GOT3 (cell line): ENCODE measurements at regions not wholly inside any gene's neighbourhood (a gene's known extent, or its start where the extent isn't known, plus 50 kb on each side); places are given as distances from the start of the nearest gene placed in this dataset.

ENCODE experiments used
- DNase-seq: peaks from one replicate; lab custom pipeline; 2025; ENCODE audit warnings: mixed read lengths; lab: John Stamatoyannopoulos, UW

DNA sequence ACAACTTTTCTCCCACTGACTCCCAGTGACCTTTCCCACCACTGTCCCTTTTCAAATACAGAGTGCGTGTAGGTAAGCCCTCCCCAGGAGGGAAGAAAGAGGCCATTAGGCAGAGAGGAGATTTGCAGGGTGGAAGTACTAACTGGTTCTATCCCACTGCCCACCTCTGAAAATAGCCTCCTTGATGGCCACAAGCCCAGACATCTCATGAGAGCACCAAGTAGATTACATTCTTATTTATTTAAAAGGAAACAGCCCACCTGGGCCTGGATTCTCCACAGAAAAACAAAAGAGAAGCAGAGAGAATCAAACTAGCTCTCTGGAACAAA lies 445.3 kb downstream of the FOXO1 start:
- DNase-seq, result no peak

DNA sequence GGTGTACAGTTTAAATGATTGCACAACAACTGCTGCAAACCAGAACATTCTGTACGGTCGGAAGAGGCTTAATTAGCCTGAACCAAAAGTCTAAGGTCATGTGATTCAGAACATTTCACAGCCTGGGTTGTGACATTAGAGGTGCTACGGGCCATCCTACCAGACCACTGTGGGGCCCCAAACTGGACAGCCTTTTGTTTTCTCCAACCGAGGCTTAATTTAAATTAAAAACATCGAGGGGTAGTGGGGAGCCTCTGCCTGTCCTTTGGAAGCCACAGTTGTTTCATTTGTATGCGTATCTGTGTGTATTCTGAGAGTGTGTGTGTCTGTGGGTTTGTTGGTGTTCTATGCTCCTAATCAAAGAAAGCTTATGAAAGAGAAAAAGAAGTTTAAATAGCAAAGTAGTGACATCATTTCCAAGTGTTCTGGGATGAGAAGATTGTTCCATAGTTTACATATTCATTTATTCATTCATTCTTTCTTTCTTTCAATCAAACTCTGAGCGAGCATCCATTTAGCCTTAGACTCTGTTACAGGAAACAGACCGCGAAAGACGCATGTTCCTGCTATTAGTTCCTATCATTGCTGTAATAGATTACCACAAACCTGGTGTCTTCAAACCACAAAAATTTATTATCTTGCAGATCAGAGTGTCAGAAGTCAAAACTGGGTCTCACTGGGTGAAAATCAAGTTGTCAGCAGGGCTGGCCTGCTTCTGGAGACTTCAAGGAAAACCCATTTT lies 444.8 kb downstream of the FOXO1 start:
- no peak for DNase-seq

DNA sequence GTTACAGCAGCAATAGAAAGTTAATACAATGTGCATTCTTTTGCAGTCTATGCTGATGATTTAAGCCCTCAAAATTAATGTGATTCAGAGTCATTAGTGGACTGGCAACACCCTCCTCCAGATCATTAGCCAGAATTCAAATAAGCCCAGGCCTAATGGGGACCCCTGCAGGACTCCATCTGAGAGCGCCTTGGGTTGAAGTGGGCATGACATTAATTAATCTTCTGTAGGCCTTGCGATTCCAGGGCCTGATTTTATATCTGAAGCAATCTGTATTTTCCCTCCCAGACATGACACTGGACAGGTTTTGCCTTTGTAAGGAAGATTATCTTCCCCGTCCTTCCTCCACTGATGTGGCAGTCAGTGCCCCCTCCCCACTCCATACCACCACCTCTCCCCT lies 442.9 kb downstream of the FOXO1 start:
- DNase-seq, result no peak

DNA sequence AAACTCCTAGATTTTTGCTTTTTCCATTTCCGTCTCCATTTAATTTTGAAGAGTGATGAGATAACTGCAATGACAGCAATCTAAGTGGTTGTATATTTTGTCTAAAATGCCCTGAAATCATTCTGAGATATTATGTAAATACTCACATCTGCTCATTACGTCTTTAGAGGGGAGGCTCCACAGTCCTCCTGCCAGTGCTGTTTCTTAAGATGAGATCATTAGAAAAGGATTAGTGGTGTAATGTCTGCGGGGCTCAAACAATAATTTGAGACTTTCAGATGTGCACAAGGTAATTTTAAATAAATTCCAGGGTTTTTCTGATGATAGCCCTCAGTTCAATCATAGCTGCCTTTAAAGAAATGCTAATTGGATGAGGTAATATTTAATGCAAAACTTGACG lies 437.9 kb downstream of the FOXO1 start:
- no peak for DNase-seq

DNA sequence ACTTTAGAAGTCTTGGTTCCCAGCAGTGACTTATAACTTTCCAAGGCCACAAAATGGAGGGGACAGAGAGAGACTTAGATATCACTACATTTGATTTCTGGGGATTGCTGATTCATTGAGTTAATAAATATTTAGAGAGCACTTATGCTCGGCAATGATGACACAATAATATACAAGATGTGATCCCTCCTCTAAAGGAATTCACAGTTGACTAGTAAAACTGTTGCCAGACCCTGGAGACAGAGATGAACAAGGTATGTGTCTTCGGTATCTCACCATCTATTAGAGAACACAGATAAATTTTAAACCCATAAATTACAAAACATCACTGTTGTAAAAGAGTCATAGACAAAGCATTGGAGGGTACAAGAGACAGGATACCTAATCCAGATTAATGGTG lies 437.5 kb downstream of the FOXO1 start:
- no peak for DNase-seq

DNA sequence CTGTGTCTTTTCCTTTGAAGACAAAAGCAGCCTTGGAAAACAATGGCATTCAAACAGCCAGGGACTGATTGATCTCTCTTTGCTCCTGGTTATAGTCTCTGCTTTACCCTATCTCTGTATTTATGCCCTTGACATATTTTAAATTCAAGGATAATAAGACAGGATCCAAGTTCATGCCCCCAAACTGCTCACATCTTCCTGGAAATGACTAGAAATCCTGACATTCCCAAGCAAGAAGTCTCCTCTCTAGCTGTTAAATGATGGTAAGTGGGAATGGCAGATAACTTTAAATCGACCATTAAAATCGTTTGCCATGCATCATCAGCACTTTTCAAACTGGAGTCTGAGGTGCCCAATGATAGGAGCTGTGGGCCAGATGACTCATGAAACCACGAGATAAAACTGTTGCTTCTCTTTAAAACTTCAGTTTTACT lies 435.6 kb downstream of the FOXO1 start:
- DNase-seq, result no peak

DNA sequence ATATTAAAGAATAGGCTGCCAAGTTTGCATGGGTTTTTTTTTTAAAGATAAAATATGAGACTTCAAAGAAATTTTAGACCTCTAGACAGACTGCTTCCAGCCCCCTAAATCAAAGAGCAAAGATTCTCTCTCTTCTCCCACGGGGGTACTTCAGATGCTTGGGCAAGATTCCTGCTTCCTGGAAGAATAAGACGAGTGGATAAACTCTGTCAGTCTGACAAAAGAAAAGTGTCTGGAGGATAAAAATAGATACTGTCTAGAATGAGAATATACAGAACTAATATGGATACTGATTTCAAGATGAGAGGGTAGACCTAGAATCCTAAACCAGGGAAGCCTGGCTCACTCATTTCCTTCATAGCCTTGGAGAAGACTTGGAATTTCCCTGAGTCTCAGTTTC lies 435.1 kb downstream of the FOXO1 start:
- DNase-seq, result no peak

DNA sequence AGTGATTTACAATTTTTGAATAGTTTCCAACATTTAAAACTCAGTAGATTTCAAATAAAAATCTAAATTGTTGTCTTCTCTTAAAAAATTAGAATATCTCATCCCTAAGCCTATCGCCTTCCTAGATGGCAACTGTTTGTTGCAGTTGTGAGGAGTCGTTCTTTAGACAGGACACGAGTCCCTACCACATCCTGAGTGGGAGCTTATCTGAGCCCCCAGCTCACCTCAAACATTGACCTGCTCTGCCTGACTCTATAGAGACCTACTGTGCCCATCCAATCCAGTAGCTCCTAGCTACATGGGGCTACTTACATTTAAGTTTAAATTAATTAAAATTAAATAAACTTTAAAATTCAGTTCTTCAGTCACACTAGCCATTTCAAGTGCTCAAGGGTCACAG lies 434.7 kb downstream of the FOXO1 start:
- DNase-seq, result no peak

DNA sequence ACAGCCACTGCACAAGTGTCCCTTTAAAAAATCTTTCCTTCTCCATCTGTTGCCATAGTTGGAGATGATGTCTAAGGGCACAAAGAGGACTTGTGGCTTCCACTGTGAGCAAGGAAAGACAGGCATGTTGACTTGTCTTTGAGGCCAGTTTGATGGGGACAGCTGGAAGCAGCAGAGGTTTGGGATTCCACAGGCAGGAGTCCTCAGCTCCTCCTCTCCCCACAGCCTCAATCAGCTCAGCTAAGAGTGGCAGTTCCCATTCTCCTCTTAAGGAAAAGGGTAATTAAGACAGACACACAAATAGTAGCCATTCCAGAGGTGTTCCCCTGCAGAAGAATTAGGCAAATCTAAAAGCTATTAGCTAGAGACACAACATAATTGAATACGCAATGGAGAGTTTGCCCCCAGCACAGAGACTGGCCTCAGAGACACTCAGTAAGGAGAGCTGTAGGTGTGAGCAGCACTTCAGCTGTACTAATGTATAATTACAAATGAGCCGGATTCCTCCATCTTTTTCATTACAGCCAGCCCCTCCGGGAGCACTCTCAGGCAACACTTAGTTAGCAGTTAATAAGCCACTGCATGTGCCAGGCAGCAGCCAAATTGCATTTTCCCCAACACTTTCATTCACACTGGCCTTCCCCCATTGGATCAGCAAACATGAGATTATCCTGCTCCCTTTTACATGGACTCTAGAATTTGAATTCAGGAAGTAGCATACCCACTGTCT lies 434.0 kb downstream of the FOXO1 start:
- no peak for DNase-seq

DNA sequence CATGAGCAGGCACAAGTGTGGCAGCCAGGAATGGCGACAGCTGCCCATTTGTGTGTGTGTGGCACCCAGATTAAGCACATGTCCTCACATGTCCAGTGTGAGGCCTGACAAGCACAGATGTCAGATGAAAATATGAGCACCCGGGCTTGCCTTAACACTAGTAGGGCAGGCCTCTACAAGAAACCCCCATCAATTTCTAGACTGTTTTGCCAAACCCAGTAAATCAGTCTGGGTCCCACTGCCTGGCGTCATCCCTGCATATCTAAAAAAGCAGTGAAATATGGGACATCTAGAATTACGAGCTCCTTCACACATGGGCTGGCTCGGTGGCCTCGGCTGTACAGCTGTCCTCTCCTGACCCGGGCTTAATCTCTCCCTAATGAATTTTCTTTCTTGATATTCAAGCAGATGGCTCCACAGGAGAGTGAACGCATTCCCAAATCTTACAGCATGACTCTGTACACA lies 432.7 kb downstream of the FOXO1 start:
- DNase-seq, result no peak

DNA sequence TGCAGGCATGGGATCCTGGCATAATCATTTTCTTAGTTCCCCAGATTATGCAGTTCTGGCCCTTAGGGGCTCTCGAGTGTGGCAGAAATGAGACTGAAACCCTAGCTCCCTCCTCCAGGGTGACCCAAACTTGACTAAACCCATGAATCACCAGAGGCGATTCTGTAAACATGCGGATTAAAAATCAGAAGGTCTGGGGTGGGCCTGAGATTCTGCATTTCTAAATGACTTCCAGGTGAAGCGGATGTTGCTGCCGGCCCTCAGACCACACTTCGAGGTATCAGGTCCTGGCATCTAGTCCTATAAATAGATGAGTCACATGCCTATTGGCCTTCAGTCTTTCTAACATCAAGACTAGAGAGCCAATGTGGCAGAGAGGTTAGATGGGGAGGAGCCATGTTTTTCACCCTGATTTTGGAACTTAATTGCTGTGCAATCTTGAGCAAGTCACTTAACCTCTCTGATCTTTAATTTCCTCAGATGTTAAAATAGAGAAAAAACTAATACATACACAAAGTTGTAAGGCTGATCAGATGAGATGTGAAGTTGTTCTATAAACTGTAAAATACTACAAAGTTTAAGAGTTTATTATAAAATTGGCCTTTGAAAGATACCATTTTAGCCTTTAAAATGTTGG lies 431.2 kb downstream of the FOXO1 start:
- no peak for DNase-seq

DNA sequence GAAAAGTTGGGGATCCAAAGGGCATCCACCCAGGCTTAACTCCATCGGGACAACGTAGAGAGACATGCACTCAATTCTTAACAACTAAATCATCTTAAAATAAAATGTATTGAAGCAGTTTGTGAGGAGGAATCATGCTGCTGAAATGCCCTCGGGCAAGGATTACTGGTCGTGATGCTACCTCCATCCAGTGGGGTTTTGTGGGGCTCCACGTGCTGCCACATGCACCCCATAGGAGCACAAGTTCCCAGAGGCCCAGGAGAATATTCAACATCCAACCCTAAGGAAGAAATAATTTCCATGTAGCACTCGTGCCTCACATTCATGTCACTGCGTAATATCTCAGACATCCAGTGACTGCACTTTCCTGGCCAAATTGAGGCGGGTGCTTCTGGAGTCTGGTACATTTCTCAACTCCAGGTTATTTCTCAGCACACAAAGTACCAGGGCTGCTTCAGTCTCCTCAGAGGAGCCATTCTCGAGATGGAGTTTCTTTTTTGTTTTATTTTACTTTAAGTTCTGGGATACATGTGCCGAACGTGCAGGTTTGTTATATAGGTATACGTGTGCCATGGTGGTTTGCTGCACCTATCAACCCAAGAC lies 429.8 kb downstream of the FOXO1 start:
- DNase-seq, result no peak

DNA sequence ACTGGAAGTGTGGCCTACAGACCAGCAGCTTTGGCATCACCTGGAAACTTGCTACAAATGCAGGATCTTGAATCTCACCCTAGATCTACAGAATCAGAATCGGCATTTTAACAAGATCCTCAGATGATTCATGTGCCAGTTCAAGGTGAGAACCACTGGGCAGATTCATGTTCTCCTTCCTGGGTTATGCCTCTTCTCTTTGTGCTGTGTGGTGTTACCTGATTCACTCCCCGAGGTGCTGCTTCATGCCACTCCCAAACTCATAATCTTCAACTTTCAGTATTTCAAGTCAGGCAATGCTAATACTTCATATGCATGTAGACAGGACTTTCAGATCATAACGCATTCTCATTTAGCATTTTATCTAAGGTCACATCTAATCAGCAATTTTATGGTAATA lies 427.7 kb downstream of the FOXO1 start:
- DNase-seq, result no peak

DNA sequence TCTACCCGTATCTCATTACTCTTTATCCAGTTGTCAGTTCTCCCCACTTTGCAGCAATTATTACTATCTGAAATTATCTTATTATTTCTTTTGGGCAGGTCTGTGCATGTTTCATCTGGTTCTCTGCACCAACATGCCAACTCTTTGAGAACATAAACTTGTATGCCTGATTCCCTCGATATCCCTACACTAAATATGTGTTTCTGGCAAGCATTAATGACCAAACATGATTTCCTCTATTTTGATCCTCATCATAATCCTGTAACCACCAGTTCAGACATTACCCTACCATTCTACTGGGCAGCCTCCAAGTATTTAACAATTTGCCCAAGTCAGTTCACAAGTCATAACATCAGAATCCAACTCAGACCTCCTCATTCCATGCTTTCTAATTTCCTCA lies 426.1 kb downstream of the FOXO1 start:
- DNase-seq, result no peak

DNA sequence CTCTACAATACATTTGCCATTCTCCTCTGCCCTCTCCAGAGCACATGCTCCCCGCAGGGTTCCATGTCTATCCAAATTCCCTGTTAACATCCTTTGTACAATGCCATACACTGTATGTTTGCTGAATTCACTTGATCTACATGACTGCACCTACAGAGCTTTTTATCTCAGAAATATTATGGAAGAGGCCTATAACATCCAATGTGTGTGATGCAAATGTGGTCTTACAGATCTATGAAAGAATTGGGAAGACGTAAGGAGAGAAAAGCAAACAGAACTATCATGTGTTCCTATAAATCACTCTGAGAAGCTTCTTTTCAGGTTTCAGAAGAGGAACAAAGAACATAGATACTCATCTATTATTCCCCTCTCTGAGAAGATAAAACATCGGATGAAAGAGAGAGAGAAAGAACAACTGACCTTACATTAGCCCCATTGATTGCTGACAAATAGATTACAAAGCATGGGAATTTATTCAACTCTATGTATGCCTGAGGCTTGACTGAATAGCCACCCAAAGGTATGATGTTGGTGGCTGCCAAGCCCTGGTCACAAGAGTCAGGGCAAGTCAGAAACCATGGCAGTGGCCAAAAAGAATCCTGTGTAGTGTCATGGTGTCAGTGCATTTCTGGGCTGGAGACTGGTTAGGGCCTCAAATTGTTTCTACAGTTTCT lies 425.2 kb downstream of the FOXO1 start:
- DNase-seq, result no peak

DNA sequence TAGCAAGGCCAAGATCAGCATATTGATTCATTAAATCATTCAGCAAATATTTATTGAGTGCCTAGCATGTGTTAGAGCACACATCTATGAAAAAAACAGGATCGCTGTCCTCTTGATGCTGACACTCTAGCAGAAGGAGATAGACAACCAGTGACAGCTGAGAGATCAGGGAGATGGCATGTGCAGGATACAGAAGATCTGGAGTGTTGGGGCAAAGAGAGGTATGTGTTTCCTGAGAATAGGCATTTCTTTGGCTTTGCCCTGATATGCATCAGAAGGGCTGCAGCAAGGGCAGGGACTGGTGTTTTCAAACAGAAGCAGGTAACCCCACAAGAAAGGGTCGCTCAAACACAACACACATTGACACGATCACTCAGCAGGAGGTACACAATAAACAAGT lies 423.4 kb downstream of the FOXO1 start:
- no peak for DNase-seq

DNA sequence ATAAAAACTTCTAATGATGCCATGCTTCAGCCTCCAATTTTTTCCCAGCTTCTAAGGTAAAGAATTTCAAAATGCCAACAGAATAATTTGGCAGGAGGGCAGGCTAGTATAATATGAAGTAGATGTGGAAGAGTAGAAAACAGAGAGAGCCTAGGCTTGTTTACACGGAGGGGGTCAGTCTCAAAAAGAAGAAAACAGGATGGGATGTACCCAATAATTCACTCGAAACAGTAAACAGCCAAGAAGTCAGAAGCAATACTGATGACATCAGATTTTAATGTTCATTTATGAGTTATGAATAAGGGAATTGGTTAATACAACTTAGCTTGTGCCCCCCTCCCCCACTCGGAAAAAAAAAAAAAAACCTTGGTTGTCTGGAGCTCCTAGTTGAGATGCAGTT lies 422.5 kb downstream of the FOXO1 start:
- DNase-seq, result no peak

DNA sequence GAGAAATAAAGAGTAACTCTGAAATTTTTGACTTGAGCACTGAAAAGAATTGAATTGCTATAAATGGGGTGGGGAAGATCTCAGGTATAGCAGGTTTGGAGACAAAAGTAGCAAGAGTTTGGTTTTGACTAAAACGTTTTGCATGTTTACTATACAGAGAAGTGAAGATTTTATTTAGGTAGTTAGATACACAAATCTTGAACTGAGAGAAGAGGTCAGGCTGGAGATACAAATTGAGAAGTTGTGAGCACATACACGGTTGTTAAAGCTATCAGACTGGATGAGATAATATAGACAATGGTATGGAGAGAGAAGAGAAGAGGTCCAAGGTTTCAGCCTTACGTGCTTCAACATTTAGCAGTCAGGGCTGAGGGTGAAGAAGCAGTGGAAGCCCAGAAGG lies 420.9 kb downstream of the FOXO1 start:
- DNase-seq, result no peak

DNA sequence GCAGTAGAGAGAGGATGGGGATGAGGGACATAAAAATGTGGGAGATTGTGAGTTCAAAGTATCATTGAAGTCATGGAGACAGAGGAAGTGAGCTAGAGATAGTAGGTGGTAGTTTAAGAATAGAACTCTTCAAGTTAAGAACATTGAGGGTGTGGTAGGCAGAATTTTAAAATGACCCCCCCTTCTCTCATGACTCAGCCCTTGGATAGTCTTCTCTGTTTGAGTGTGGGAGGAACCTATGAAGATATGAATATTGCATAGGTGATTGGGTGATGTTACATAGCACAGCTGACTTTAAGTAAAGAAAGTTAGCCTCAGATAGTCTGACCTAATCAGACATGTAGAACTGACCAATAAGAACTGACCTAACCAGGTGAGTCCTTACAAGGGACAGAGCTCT lies 418.6 kb downstream of the FOXO1 start:
- no peak for DNase-seq

DNA sequence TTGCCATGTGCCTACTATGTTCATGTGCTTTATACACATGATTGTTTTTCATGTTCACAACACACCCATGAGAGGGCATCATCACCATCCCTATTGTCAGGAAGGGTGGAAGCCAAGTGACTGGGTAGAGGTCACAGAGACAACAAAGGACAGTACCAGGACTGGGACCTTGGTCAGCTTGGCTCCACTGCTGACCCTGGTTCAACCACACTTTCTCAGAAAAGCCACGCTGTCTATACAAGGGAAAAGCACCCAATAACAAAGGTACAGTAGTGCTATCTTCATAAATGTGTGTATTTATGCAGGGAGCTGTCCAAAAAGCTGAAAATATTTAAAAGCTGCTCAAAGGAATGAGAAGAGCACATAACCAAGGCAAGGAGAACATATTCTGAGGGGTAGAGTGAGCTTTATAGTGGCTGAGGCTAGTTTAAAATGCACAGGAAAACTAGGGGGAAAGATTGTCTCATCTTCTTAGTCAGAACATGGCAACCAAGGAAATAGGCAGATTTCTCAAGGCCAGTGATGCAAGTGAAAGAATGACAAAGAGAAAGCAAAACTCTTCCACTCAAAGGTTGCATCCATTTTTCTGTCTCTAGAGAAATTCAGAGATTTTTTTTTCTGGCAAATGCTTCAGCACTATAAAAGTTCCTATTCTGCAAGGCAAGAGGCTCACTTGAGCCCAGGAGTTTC lies 415.0 kb downstream of the FOXO1 start:
- no peak for DNase-seq

DNA sequence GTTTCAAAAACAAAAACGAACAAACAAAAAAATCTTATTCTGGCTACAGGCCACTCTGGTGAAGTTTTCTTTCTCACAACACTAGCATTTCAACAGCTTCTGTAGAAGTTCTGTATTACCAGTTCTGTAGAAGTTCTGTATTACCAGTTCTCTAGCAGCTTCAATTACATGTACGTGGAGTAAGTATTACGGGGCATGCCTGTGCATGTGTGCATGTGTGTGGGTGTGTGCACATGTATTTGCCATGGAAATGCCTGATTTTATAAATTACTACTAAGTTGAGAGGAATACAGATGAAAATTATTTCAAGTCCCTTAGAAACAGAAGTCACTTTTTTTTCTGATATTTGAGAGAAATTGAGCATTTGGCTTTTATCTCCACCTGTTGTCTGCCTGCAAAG lies 414.2 kb downstream of the FOXO1 start:
- DNase-seq, result no peak

DNA sequence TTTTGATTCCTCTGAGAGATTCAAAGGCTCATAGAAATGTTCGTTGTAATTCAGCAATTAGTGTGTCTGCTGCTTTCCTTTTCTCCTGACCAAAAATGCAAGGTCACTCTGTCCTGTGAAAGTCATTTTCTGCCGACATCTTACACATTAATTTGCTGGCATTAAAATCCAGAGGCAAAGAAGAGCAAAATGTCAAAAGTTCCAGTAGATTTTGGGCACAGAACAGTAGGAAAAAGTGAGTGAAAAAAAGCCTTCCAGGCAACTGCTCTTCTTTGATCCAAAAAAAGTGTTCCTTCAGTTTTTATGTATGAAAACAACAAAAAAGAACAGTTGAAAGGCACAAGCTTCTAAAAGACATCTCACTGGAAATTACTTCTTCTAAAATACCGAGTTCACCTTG lies 413.8 kb downstream of the FOXO1 start:
- DNase-seq, result no peak
